ENCODE measurements at regions not wholly inside any gene's neighbourhood (a gene's known extent, or its start where the extent isn't known, plus 50 kb on each side); places are given as distances from the start of the nearest gene placed in this dataset.

DNA sequence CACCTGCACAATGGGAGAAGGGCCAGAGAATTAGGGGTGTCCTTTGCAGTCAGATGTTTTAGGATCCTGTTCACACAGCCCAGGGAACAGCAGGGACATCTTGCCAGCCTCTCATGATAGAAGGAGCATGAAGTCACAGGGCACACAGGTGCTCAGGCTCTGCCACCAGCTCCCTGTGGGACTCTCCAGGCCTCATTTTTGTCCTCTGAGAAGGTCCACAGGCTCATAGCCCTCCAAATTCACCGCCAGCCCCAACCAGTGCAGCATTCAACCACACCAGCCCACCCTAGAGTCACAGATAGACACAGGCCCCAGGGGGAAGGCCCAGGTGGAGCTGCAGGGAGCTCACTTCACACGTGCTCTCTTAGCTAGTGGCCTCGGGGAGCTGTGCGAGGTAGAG lies 391.7 kb downstream of the TNS1 start:
- BruUV-seq (replicated peaks): no TSS peak
- Histone ChIP-seq H3K4me3 (no peak overlapping the region), H3K36me3 (ENCODE audit: low read depth) (no peaks in the 10 kb centered on the region)

DNA sequence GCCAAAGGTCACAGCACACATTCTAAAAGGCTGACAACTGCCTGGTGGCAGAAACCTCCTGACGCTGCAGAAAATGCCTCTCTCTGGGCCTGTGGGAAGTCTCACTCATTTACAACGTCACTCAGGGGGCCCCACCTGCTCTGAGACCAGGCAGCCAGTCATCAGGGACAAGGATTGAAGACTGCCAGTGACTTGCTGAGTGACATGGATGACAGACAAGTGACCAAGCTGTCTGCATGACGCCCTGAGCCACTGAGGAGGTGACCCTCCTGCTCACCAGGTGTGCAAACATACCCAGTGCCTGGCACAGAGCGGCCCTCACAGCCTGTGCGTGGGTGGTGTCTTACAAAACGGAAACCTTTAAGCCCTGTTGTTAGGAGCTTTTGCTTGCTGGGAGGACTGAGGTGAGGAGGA lies 392.4 kb downstream of the TNS1 start:
- ChIA-PET CTCF (no interaction called here), POLR2A (ENCODE audit: unreplicated experiment) (no interaction called here)
- intact Hi-C loops (cut with micrococcal nuclease; ENCODE audit: unreplicated experiment): no loop called here

More for the DNA sequence above, 391.7 kb downstream of the TNS1 start:
- Histone ChIP-seq H3K9me3 (ENCODE audit: insufficient read depth, low read depth) (no peaks in the 10 kb centered on the region), H2AFZ (no peak overlapping the region), H3K27me3 (ENCODE audit: insufficient read depth, low read depth) (no peaks in the 10 kb centered on the region), H4K20me1 (ENCODE audit: insufficient read depth) (no peaks in the 10 kb centered on the region), H3K27ac (no peak overlapping the region), H3K9me2 (ENCODE audit: insufficient read depth) (no peaks in the 10 kb centered on the region), H3K79me2 (ENCODE audit: low read depth) (no peaks in the 10 kb centered on the region), H3K4me2 (no peak overlapping the region), H3F3A (ENCODE audit: insufficient read depth, low read depth) (no peaks in the 10 kb centered on the region), H3K4me1 (replicated peaks; ENCODE audit: insufficient read depth) (no peaks in the 10 kb centered on the region)
- TF ChIP-seq, protein P1, sequence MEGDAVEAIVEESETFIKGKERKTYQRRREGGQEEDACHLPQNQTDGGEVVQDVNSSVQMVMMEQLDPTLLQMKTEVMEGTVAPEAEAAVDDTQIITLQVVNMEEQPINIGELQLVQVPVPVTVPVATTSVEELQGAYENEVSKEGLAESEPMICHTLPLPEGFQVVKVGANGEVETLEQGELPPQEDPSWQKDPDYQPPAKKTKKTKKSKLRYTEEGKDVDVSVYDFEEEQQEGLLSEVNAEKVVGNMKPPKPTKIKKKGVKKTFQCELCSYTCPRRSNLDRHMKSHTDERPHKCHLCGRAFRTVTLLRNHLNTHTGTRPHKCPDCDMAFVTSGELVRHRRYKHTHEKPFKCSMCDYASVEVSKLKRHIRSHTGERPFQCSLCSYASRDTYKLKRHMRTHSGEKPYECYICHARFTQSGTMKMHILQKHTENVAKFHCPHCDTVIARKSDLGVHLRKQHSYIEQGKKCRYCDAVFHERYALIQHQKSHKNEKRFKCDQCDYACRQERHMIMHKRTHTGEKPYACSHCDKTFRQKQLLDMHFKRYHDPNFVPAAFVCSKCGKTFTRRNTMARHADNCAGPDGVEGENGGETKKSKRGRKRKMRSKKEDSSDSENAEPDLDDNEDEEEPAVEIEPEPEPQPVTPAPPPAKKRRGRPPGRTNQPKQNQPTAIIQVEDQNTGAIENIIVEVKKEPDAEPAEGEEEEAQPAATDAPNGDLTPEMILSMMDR (conservative IDR thresholded peaks at IDR 0.05): no peak
- TF ChIP-seq EZH2 (IDR thresholded peaks at IDR 0.05; ENCODE audit: low read depth): no peak
- intact Hi-C loops (cut with micrococcal nuclease; ENCODE audit: unreplicated experiment): no loop called here
- DNase-seq: no peak
- ChIA-PET POLR2A (ENCODE audit: unreplicated experiment) (no interaction called here), CTCF (no interaction called here)

DNA sequence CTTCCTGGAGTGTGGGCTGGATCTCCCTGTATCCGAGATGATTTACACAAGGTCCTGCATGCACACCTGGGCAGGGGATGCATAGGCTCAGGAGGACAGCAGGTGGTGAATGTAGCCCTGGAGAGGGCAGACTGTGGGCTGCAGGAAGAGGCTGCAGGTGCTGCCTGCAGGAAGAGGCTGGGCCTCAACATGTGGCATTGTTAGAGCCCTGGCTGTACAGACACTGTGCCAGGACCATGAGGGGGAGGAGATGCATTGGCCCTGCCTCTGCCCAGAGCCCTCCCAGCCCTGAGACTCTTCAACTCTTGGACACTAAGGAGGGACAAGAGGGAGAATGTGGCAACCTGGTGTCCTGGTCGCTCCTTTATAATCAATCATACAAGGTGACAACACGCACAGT lies 392.8 kb downstream of the TNS1 start:
- no TSS peak for BruUV-seq (replicated peaks)
- H3K9me2 ChIP-seq (ENCODE audit: insufficient read depth): no peaks in the 10 kb centered on the region
- no peaks in the 10 kb centered on the region for H3F3A ChIP-seq (ENCODE audit: insufficient read depth, low read depth)
- ChIA-PET POLR2A (ENCODE audit: unreplicated experiment) (no interaction called here), CTCF (no interaction called here)
- no peak overlapping the region for H3K4me3 ChIP-seq
- H4K20me1 ChIP-seq (ENCODE audit: insufficient read depth): no peaks in the 10 kb centered on the region
- H3K4me1 ChIP-seq (replicated peaks; ENCODE audit: insufficient read depth): 0 out of 2 replicates have a peak, but pooled peaks cover under 1% of the 10 kb centered on the region
- TF ChIP-seq, protein P1 (conservative IDR thresholded peaks at IDR 0.05): no peak
- no peak for TF ChIP-seq EZH2 (IDR thresholded peaks at IDR 0.05; ENCODE audit: low read depth)
- H3K9me3 ChIP-seq (ENCODE audit: insufficient read depth, low read depth): no peaks in the 10 kb centered on the region
- H3K36me3 ChIP-seq (ENCODE audit: low read depth): no peaks in the 10 kb centered on the region
- DNase-seq: no peak
- no peaks in the 10 kb centered on the region for H3K79me2 ChIP-seq (ENCODE audit: low read depth)
- no peaks in the 10 kb centered on the region for H3K27me3 ChIP-seq (ENCODE audit: insufficient read depth, low read depth)
- H3K27ac ChIP-seq: no peak overlapping the region
- H3K4me2 ChIP-seq: no peak overlapping the region
- intact Hi-C loops (cut with micrococcal nuclease; ENCODE audit: unreplicated experiment): no loop called here
- H2AFZ ChIP-seq: no peak overlapping the region

More for the DNA sequence above, 392.4 kb downstream of the TNS1 start:
- no peak for DNase-seq
- H3K4me1 ChIP-seq (replicated peaks; ENCODE audit: insufficient read depth): no peaks in the 10 kb centered on the region
- H3K4me2 ChIP-seq: no peak overlapping the region
- no peaks in the 10 kb centered on the region for H3K27me3 ChIP-seq (ENCODE audit: insufficient read depth, low read depth)
- H3K9me2 ChIP-seq (ENCODE audit: insufficient read depth): no peaks in the 10 kb centered on the region
- H3K36me3 ChIP-seq (ENCODE audit: low read depth): no peaks in the 10 kb centered on the region
- no TSS peak for BruUV-seq (replicated peaks)
- no peaks in the 10 kb centered on the region for H4K20me1 ChIP-seq (ENCODE audit: insufficient read depth)
- TF ChIP-seq EZH2 (IDR thresholded peaks at IDR 0.05; ENCODE audit: low read depth): no peak
- TF ChIP-seq, protein P1 (conservative IDR thresholded peaks at IDR 0.05): no peak
- no peaks in the 10 kb centered on the region for H3K9me3 ChIP-seq (ENCODE audit: insufficient read depth, low read depth)
- no peaks in the 10 kb centered on the region for H3F3A ChIP-seq (ENCODE audit: insufficient read depth, low read depth)
- H3K27ac ChIP-seq: no peak overlapping the region
- no peaks in the 10 kb centered on the region for H3K79me2 ChIP-seq (ENCODE audit: low read depth)
- no peak overlapping the region for H3K4me3 ChIP-seq
- no peak overlapping the region for H2AFZ ChIP-seq

All from PC-9 (cell line).